ENCODE measurements at regions not wholly inside any gene's neighbourhood (a gene's known extent, or its start where the extent isn't known, plus 50 kb on each side); places are given as distances from the start of the nearest gene placed in this dataset.

GRCh38 chr1:228851618-228852017, 116.3 kb downstream of the RHOU start:
- no peak for TF ChIP-seq CTCF (IDR thresholded peaks at IDR 0.05)
- TF ChIP-seq SIN3A (IDR thresholded peaks at IDR 0.05; ENCODE audit: borderline replicate concordance, insufficient read depth, low read depth, low read length), result no peak
- no peak for TF ChIP-seq TCF7L2 (IDR thresholded peaks at IDR 0.05; ENCODE audit: low read depth, low read length)
- no peak for TF ChIP-seq POLR2AphosphoS5 (IDR thresholded peaks at IDR 0.05; ENCODE audit: low read depth, low read length)
- TF ChIP-seq REST (IDR thresholded peaks at IDR 0.05; ENCODE audit: insufficient read depth in 1 of 2, low read depth in 2 of 2, low read length in 1 of 2), result no peak

Data from Panc1 (cell line).